ENCODE measurements at regions not wholly inside any gene's neighbourhood (a gene's known extent, or its start where the extent isn't known, plus 50 kb on each side); places are given as distances from the start of the nearest gene placed in this dataset.
A peak's percentile ranks its signal among the peaks of the same experiment; 100 is the strongest.

GRCh38 chr11:133710681-133711240 lies 134.6 kb downstream of the SPATA19 start:
- H3K4me3 ChIP-seq: no peak overlapping the region
- H3K27ac ChIP-seq: no peak overlapping the region
- no peak for TF ChIP-seq CTCF (IDR thresholded peaks at IDR 0.05)
- peak; percentile 7 for DNase-seq (ENCODE audit: low spot score)

GRCh38 chr11:133710241-133710640 lies 135.1 kb downstream of the SPATA19 start:
- no peak for TF ChIP-seq CTCF (IDR thresholded peaks at IDR 0.05)
- Histone ChIP-seq H3K4me3 (no peak overlapping the region), H3K27ac (no peak overlapping the region)
- no peak for DNase-seq (ENCODE audit: low spot score)

GRCh38 chr11:133708547-133709051 lies 136.7 kb downstream of the SPATA19 start:
- no peak overlapping the region for H3K4me3 ChIP-seq
- no peak overlapping the region for H3K27ac ChIP-seq
- DNase-seq (ENCODE audit: low spot score): peak; percentile 47
- TF ChIP-seq CTCF (IDR thresholded peaks at IDR 0.05): no peak

- no peak overlapping the region for H3K4me3 ChIP-seq
- no peak for DNase-seq (ENCODE audit: low spot score)
Observed at GRCh38 chr11:133706925-133707794, 138.2 kb downstream of the SPATA19 start.

GRCh38 chr11:133705873-133706272 lies 139.4 kb downstream of the SPATA19 start:
- peak; percentile 40 for DNase-seq (ENCODE audit: low spot score)
- no peak overlapping the region for H3K4me3 ChIP-seq
- TF ChIP-seq CTCF (IDR thresholded peaks at IDR 0.05): no peak
- H3K27ac ChIP-seq: no peak overlapping the region

More at GRCh38 chr11:133706925-133707794, 138.2 kb downstream of the SPATA19 start:
- no peak for TF ChIP-seq CTCF (IDR thresholded peaks at IDR 0.05)
- H3K27ac ChIP-seq: no peak overlapping the region

- no peak for TF ChIP-seq CTCF (IDR thresholded peaks at IDR 0.05)
- peak; percentile 26 for DNase-seq (ENCODE audit: low spot score)
- no peak overlapping the region for H3K27ac ChIP-seq
Observed at GRCh38 chr11:133705074-133705648, 140.2 kb downstream of the SPATA19 start.

More at GRCh38 chr11:133705074-133705648, 140.2 kb downstream of the SPATA19 start:
- H3K4me3 ChIP-seq: no peak overlapping the region

All from coronary artery (tissue), 2 donors.